Epithelial cell of prostate (primary cell): ENCODE measurements at regions not wholly inside any gene's neighbourhood (a gene's known extent, or its start where the extent isn't known, plus 50 kb on each side); places are given as distances from the start of the nearest gene placed in this dataset.
"Not testable (repeated sequence)": the region's sequence is repeated elsewhere in the genome, so short reads cannot be mapped to it uniquely, and the experiment has no call there.

Experiments
- DNase-seq: peaks from one replicate; pipeline ENCODE4 v3.0.0-alpha.2; 2011; ENCODE audit warnings: low read depth, low spot score
- H3K27ac ChIP-seq: fragments of 450-650 bp; 2 replicates; pipeline ENCODE4 v1.5.1; 2017; ENCODE audit warnings: mild to moderate bottlenecking

DNA sequence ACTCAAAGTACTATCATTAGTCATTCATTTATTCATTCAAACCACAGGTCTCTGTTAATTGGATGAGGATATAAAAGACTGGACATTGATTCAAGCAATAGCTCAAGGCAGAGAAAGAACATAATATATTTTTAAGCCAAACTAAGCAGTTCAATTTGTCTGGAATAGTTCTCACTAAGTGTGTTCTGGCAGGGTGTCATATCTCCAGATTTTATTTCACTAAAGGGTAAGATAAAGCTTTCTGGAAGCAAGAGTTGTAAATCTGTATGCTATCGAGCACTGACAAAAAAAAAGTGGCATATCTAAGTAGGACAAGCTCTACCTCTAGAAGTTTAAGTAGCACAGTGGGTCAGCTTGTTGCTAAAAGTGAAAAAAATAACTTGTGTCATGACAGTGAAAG lies 375.6 kb downstream of the TUSC1 start:
- no peak for DNase-seq
- no peak overlapping the region for H3K27ac ChIP-seq

DNA sequence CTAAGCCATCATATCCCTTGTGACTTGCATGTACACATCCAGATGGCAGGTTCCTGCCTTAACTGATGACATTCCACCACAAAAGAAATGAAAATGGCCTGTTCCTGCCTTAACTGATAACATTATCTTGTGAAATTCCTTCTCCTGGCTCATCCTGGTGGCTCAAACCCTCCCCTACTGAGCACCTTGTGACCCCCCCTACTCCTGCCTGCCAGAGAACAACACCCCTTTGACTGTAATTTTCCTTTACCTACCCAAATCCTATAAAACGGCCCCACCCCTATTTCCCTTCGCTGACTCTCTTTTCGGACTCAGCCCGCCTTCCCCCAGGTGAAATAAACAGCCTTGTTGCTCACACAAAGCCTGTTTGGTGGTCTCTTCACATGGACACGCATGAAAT lies 390.0 kb downstream of the TUSC1 start:
- H3K27ac ChIP-seq, DNase-seq: not testable (repeated sequence)

DNA sequence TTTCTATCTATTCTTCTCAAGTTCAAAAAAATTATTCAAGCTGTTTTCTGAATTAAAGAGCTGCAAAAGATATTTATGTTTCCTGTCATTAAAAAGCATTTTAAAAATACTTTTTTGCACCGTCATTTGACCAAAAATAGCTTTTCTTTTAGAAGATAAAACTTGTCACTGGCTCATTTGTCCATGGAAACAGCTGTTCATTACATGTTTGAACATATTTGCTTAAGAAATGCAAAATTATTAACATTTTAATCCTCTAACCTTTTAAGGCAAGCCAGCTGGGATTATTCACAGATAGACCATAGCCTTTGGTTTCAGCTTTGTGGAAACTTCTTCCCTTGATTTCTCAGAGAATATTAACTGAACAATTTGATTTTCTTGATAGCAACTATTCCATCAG lies 393.9 kb downstream of the TUSC1 start:
- no peak overlapping the region for H3K27ac ChIP-seq
- no peak for DNase-seq

DNA sequence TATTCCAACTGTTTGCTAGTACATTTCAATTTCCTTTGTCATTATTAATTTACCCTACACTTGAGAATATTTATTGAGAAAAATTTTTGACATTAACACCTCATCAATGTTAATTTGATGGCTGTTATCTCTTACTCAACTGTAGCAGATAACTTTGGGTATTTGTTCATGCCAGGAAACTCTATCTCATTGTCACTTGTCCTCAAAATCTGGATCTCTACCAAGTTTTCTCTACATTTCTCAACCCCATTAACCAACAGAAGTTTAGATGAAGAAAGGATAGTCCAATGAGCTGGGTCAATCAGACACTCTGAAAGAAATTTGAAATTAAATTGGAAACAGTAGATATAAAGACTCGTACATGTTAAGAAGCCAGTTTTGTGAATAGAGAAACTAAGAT lies 395.3 kb downstream of the TUSC1 start:
- no peak for DNase-seq
- H3K27ac ChIP-seq = no peak overlapping the region

DNA sequence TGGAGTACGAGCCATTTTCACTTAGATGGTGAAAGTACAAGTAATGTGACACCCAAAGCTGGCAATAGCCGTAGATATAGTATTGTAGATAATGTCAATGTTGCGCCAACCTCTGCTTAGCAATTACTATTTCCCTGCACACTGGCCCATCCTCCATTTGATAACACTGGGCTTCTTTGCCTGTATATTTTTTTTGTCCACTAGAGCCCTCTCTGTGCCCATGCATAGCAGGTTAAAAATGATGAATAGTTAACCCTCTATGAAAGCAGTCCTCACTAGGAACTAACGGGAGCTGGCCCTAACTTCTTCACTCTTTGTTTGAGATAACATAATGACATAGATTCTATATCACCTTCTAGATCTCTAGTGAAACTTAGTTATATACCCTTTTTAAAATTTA lies 416.8 kb downstream of the TUSC1 start:
- H3K27ac ChIP-seq = no peak overlapping the region
- DNase-seq = no peak

DNA sequence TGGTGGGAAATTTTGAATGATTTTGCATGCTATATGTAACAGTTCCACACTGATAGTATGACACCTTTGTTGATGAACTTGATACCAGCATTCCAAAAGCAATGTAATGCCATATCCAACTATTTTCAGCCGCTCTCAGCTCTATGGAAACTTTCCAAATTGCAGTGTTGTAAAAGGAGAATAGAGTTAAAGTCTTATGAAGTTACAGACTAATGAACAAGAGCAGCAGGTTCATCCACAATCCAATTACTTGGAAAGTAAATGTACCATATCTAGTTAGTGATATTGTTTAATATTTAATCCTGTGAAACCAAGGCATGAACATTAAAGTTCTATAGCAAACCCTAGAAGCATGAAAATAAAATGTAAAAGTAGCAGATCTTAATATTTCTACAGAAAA lies 418.2 kb downstream of the TUSC1 start:
- DNase-seq = no peak
- no peak overlapping the region for H3K27ac ChIP-seq

DNA sequence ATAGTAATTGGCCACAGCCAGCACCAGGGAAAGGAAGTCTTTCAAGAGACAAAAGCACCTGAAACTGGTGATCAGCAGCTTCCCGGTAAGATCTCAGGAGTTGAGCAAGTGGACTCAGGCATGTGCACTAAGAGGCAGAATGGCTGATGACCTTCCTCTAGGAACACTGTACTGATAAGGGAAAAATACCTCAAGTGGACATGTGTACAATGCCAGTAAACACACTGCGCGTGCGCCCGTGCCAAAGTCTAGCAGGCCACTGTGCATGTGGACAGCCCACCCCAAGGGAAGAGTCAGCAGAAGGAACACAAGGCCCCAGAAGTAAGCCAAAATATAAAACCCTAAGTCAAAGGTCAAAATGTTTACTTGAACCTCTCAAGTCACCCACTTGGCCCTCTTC lies 423.0 kb downstream of the TUSC1 start:
- DNase-seq = no peak
- no peak overlapping the region for H3K27ac ChIP-seq

- no peak overlapping the region for H3K27ac ChIP-seq
Measured at GRCh38 chr9:25254051-25254450, 424.2 kb downstream of the TUSC1 start.

DNA sequence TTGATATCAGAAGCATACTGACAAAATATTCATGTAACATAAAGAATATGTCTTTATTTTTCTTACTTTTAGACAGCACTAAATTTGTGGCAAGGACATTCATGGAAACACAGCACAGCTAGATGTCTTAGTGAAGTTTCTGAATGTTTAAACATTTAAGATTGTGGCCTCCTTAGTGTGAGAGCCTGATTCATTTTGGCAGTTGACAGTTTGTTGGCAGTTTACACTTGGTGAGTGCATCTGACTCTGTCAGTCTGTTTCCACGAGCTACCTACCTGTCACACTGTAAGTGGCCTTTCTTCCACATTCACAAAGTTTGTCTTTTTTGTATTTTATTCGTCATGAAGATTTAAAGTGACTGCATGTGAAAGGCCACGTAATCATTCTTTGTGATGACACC lies 436.8 kb downstream of the TUSC1 start:
- no peak overlapping the region for H3K27ac ChIP-seq
- DNase-seq = no peak

More at GRCh38 chr9:25254051-25254450, 424.2 kb downstream of the TUSC1 start:
- DNase-seq = no peak

DNA sequence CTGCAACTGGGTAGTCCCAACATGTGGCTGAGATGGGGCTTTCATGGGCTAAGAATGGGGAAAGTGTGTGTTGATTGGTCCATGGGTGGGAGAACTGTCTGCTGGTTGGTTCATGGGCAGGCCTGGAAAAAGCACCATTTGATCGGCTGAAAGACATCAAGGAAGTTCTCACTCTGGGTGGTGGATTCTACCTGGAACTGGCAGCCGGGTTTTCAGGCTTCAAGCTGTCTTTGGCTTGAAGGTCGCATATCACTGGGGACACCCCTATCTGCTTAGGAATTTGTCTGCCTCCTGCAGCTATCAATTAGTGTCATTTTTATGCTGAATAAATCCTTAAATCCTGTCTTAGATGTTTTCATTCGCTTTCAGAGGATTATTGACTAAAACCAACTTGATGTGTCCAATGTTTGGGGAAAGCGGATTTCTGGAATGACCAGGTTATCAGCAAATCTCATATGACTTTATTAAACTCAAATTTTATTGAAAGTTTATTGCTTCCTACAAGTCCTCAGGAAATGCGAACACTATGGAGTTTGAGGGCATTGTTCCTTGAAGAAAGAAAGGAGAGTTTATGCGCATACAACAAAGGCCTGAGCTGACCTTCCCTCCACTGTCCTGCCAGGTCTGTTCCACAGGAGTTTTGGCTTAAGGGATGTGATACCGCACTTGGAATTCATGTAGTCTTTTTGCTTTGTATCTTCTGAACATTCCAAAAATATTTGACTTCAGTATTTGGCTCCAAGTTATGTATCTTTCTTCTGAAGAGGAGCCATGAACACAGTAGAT lies 451.1 kb downstream of the TUSC1 start:
- no peak overlapping the region for H3K27ac ChIP-seq
- DNase-seq = no peak

DNA sequence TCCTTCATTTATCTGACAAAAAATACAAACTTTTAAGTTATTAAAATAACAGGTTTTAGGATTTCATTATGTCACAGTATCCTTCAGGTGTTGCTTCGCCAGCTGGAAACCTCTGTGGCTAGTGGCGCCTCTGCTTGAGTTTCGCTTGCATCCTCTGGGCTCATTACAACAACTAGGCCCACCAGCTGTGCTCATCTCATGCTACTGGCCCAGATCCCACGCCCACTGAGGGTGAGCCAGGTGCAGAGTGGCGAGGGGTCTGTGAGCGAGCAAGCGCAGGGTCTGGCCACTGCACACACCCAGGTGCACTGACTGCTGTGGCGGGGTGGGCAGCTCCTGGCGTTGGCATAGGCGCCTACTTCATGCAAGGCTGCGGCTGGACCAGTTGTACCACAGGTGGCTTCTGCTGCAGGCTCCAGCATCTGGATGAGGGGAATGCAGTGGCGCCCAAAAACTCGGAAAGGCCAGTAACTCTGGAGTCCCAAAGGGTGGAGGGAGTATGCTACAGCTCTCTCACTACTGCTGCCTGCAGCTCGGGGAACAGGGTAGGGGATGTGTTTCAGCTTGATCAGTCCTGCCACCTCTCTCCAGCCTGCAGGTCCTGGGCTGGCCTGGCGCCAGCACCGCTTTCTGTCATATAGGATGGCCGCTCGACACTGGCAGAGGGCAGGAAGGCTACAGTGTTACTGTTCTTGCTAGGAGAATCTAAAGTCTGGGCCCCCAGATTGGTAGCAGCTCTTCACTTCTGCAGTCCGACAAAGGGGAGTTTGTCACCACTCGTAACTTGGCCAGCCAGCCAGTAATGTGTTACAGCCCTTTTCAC lies 452.1 kb downstream of the TUSC1 start:
- DNase-seq = no peak
- H3K27ac ChIP-seq = no peak overlapping the region

GRCh38 chr9:25224996-25225395 lies 453.2 kb downstream of the TUSC1 start:
- H3K27ac ChIP-seq = no peak overlapping the region
- DNase-seq = no peak

DNA sequence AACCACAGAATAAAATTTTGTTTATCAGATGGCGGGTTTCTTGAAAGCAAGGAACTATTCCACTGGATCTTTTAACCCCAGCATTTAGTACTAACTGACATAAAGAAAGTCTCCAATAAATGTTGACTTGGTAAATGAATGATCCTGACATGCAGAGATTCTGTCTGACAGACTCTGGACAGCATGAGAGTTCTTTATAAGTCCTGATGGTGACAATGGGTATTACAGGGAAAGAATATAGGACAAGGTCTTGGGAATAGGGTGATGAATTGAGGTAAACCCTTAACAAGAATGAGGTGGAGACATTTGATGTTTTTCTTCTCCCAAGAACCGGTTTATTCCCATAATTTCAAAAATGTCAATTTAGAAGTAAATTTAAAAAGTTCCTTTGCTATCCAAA lies 453.9 kb downstream of the TUSC1 start:
- H3K27ac ChIP-seq = no peak overlapping the region
- no peak for DNase-seq

DNA sequence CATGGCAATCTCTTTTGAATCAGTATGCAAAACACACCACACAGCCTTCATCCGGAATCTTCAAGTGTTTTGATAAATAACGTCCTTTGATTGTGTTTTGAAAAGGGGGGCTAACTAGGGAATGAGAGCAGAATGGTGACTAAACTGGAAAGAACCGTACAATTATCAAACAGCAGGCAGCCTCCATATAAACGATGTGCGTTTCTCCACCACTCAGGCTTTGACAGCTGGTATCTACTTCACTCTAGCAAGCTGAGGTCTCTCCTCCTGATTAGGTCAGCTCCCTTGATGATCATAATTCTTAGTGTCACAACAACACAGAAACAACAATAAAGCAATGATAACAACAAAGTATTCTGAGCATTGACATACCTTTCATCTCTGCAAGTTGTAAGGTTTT lies 465.9 kb downstream of the TUSC1 start:
- DNase-seq = no peak
- H3K27ac ChIP-seq = no peak overlapping the region

DNA sequence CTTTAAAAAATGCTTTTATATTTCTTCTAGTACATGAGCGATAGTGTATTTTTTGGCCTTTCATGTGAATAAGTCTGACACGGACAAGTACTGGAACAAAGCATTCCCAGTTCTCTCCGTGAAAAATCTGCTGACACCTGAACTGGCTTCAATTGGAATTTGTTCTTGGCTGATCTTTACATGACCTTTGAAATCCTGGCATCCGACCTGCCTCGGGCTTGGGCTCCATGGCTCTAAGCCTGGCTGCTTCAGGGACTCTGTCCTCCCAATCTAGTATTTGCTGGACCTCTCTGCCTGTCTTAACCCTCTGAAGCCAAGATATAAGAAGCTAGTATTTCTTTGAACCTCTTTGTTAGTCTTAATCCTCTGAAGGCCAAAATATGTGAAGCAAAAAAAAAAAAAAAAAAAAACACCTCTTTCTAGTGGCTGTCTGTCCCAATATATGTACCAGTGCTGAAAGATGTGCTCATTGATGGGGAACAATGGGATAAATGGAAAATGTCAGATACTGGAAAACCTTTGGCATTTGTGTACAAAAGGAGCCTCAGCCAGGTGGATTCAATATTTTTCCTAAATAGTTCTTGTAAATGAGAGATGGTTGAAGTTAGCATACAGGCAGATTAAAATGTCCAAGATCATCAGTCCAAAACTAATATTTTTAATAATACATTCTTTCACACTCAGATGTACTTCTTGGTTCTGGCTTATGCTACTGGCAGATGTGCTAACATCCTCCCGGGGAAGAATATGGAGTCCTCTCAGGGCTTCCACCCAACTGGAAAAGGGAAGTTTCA lies 470.6 kb downstream of the TUSC1 start:
- DNase-seq = no peak
- H3K27ac ChIP-seq = no peak overlapping the region

DNA sequence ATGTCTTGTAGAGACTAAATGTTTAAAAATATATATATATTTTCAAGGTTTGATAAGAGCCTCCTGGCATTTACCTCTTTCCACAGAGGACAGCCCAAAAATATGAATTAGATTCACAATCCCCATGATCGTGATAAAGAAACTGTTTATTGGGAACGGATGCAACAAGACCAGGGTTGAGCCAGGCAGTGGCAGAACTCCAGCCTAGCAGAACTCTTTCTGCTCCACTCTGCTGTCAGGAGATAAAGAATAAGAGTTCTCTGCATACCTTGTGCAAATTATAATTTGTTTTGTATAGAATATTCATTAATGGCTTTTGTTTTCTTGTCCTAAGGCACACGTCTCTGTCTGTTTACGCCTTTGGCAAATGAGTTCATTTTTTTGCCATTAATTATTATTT lies 472.2 kb downstream of the TUSC1 start:
- no peak for DNase-seq
- H3K27ac ChIP-seq = no peak overlapping the region

GRCh38 chr9:25205285-25205684 lies 473.0 kb downstream of the TUSC1 start:
- DNase-seq = no peak
- H3K27ac ChIP-seq = no peak overlapping the region

DNA sequence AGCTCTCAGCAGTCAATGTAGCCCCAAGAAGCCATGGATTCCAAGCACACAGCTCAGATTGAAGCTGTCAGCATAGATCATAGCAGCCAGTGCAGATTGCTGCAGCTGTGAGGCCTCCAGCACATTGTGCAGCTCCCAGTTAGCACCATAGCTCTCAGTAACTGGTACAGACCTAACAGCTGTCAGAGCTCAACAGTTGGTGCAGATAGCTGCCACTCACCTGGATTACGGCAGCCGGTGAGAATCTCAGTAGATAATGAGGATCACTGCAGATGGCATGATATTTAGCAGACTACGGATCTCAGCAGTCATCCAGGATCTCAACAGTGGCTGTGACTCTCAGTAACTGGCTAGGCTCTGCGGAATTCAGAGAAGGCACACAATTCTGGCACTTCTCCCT lies 500.4 kb downstream of the TUSC1 start:
- DNase-seq = no peak

GRCh38 chr9:25129537-25129936 lies 548.7 kb downstream of the TUSC1 start:
- DNase-seq = no peak
- H3K27ac ChIP-seq = no peak overlapping the region

More for the DNA sequence above, 500.4 kb downstream of the TUSC1 start:
- H3K27ac ChIP-seq = no peak overlapping the region

GRCh38 chr9:25121811-25122210 lies 556.4 kb downstream of the TUSC1 start:
- H3K27ac ChIP-seq = no peak overlapping the region
- DNase-seq = no peak

DNA sequence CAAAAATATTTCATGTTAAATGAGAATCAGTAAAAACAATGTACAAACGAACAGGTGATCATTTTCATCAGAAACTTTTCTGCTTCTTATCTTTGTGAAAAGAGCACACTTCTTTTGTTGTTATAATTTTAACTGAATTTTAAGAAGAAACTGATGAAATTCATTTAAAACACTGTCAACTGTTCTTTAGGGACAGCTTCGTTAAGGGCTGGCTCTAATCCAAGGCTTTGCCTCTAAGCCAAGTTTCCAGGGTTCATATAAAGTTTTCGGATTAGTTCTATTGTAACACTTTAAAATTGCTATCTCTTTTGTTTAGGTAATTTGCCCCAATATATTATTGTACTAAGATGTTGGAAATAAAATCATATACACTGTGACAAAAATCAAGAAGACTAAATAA lies 559.2 kb downstream of the TUSC1 start:
- no peak for DNase-seq
- no peak overlapping the region for H3K27ac ChIP-seq
